ENCODE measurements at regions not wholly inside any gene's neighbourhood (a gene's known extent, or its start where the extent isn't known, plus 50 kb on each side); places are given as distances from the start of the nearest gene placed in this dataset.
"Not testable (repeated sequence)": the region's sequence is repeated elsewhere in the genome, so short reads cannot be mapped to it uniquely, and the experiment has no call there.

- no peak for DNase-seq
These were observed 249.4 kb downstream of the RAB11FIP2 start for GRCh38 chr10:117797296-117797695.

GRCh38 chr10:117801691-117802090 is 245.1 kb downstream of the RAB11FIP2 start:
- no peak for DNase-seq

GRCh38 chr10:117804470-117805011 is 242.2 kb downstream of the RAB11FIP2 start:
- DNase-seq: no peak

- DNase-seq: no peak
These were observed 241.6 kb downstream of the RAB11FIP2 start for GRCh38 chr10:117805139-117805538.

- DNase-seq: no peak
These were observed 239.3 kb downstream of the RAB11FIP2 start for GRCh38 chr10:117807441-117807840.

GRCh38 chr10:117815816-117816215 is 230.9 kb downstream of the RAB11FIP2 start:
- not testable (repeated sequence) for DNase-seq

GRCh38 chr10:117817116-117817515 is 229.6 kb downstream of the RAB11FIP2 start:
- no peak for DNase-seq

- DNase-seq: no peak
These were observed 228.0 kb downstream of the RAB11FIP2 start for GRCh38 chr10:117818721-117819120.

- DNase-seq: no peak
These were observed 227.4 kb downstream of the RAB11FIP2 start for GRCh38 chr10:117819304-117819703.

GRCh38 chr10:117823980-117824379 is 222.8 kb downstream of the RAB11FIP2 start:
- DNase-seq: no peak

- DNase-seq: no peak
These were observed 216.5 kb downstream of the RAB11FIP2 start for GRCh38 chr10:117830205-117830604.

- DNase-seq: no peak
These were observed 215.9 kb downstream of the RAB11FIP2 start for GRCh38 chr10:117830787-117831212.

- not testable (repeated sequence) for DNase-seq
These were observed 207.9 kb downstream of the RAB11FIP2 start for GRCh38 chr10:117838500-117839498.

- DNase-seq: not testable (repeated sequence)
These were observed 190.3 kb downstream of the RAB11FIP2 start for GRCh38 chr10:117856426-117856825.

GRCh38 chr10:117860135-117860534 is 186.6 kb downstream of the RAB11FIP2 start:
- DNase-seq: no peak

GRCh38 chr10:117860823-117861222 is 185.9 kb downstream of the RAB11FIP2 start:
- DNase-seq: peak; percentile 0

GRCh38 chr10:117861329-117861728 is 185.4 kb downstream of the RAB11FIP2 start:
- no peak for DNase-seq

GRCh38 chr10:117863771-117864170 is 183.0 kb downstream of the RAB11FIP2 start:
- no peak for DNase-seq

GRCh38 chr10:117865945-117866344 is 180.8 kb downstream of the RAB11FIP2 start:
- no peak for DNase-seq

- no peak for DNase-seq
These were observed 178.6 kb downstream of the RAB11FIP2 start for GRCh38 chr10:117868151-117868550.

- DNase-seq: no peak
These were observed 170.9 kb downstream of the RAB11FIP2 start for GRCh38 chr10:117875793-117876192.

GRCh38 chr10:117876210-117876609 is 170.5 kb downstream of the RAB11FIP2 start:
- DNase-seq: no peak

- no peak for DNase-seq
These were observed 168.1 kb downstream of the RAB11FIP2 start for GRCh38 chr10:117878626-117879025.

- no peak for DNase-seq
These were observed 162.6 kb downstream of the RAB11FIP2 start for GRCh38 chr10:117884093-117884492.
